ENCODE measurements at regions not wholly inside any gene's neighbourhood (a gene's known extent, or its start where the extent isn't known, plus 50 kb on each side); places are given as distances from the start of the nearest gene placed in this dataset.
"Not testable (repeated sequence)": the region's sequence is repeated elsewhere in the genome, so short reads cannot be mapped to it uniquely, and the experiment has no call there.

DNA sequence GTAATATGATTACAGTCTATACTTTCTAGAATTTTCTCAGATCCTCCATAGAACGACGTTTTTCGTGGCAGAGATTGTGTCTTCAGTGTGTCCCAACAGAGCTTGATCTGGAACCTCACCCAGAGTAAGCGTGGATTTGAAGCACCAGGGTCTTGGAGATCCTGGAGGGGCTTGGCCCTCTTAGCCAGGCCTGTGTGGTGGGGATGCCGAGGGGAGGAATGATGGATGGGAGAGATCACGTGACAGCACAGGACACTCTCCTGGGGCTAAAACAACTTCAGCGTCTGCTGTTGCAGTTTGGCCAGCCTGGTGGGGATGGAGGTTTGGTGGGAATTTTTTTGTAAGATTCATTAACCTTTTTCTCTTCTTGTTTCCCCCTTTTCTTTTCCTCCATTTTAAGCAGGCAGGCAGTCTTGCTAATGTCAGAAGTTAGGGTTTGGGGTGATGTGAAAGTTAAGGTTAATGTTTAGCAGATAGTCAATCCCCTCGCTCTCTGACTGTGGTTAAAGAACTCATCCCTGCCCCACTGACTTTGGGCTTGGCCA is 100.7 kb upstream of the SULF2 start:
- Histone ChIP-seq H3K27me3 (no peaks in the 10 kb centered on the region), H3K9me3 (replicated peaks) (no peaks in the 10 kb centered on the region; the same call in 1 of the 2 replicates), H3K36me3 (no peaks in the 10 kb centered on the region), H3K4me1 (no peaks in the 10 kb centered on the region), H3K27ac (no peak overlapping the region), H3K4me3 (no peak overlapping the region)
- DNase-seq = no peak

DNA sequence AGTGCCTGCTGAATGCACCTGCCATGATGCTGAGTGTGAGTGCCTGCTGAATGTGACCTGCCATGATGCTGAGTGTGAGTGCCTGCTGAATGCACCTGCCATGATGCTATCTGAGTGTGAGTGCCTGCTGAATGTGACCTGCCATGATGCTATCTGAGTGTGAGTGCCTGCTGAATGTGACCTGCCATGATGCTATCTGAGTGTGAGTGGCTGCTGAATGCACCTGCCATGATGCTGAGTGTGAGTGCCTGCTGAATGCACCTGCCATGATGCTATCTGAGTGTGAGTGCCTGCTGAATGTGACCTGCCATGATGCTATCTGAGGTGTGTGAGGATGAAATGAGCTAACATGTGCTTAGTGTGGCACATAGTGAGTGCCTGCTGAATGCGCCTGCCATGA is 98.7 kb upstream of the SULF2 start:
- H3K27ac ChIP-seq; H3K4me3 ChIP-seq; H3K36me3 ChIP-seq; H3K27me3 ChIP-seq; H3K9me3 ChIP-seq (replicated peaks); H3K4me1 ChIP-seq; DNase-seq: not testable (repeated sequence)

DNA sequence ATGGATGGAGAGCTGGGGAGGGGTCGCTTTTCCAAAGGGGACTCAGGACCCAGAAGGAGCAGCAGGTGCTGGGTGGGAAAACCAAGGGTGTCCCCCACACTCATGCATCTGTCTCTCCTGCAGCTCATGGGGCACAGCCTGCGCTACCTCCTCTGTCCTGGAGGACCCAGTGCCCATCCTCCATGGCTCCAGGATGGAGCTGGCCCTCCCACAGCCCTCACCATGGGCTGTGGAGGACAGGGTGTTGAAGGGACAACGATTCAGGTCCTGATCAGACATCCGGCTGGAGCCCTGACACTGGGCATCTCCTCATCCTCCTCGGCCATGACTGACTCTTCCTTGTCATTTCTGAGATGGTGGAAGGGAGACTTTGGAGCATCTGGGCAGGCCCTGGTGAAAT is 97.9 kb upstream of the SULF2 start:
- no peak overlapping the region for H3K27ac ChIP-seq
- H3K27me3 ChIP-seq = no peaks in the 10 kb centered on the region
- no peak for DNase-seq
- no peaks in the 10 kb centered on the region for H3K36me3 ChIP-seq
- no peak overlapping the region for H3K4me3 ChIP-seq
- H3K9me3 ChIP-seq (replicated peaks) = no peaks in the 10 kb centered on the region; the same call in 1 of the 2 replicates
- H3K4me1 ChIP-seq = no peaks in the 10 kb centered on the region

DNA sequence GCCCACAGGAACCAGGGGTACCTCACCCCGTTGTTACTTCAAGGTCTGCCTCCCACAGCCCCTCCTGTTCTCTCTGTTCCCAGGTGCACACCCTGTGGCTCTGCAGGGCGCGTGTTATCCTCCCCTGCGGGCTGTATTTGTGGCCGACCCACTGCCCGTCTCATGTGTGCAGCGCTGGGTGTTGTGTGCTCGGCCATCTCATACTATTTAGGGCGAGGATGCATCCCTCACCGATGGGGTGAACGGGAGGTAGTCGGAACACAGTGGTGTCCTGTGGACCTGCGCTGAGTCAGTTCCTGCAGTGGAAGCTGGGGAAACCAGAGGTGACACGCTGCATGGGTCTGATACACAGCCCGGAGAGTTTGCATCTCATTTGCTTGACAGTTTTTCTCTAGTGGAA is 94.5 kb upstream of the SULF2 start:
- no peaks in the 10 kb centered on the region for H3K36me3 ChIP-seq

DNA sequence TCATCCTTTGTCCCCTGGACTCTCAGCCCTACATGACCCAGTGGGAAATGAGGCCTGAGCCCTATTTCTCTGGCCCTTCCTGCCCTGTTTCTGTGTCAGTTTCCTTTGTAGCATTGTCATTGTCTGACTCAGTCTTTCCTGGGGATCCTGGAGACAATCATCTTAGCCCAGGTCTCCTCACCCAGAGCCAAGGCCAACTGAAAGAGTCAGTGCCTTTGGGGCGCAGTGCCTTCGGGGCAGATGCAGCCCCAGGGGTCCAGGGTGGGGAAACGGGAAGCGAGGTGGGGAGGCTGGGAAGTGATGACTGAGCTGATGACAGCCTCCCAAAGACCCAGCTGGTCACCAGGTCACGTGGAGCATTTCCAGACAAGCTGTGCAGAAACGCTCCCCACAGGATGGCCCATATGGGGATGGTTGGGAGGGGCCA is 93.3 kb upstream of the SULF2 start:
- no peak for DNase-seq
- Histone ChIP-seq H3K27me3 (peaks cover 3% of the 10 kb centered on the region; the same call in 1 of the 2 replicates), H3K27ac (no peak overlapping the region), H3K4me1 (peaks cover 13% of the 10 kb centered on the region), H3K36me3 (no peaks in the 10 kb centered on the region), H3K4me3 (no peak overlapping the region), H3K9me3 (replicated peaks) (no peaks in the 10 kb centered on the region; the same call in 1 of the 2 replicates)

More for the DNA sequence above, 94.5 kb upstream of the SULF2 start:
- Histone ChIP-seq H3K4me1 (peaks cover 13% of the 10 kb centered on the region), H3K4me3 (no peak overlapping the region), H3K27me3 (peaks cover 3% of the 10 kb centered on the region; the same call in 1 of the 2 replicates), H3K27ac (no peak overlapping the region), H3K9me3 (replicated peaks) (no peaks in the 10 kb centered on the region; the same call in 1 of the 2 replicates)
- no peak for DNase-seq

DNA sequence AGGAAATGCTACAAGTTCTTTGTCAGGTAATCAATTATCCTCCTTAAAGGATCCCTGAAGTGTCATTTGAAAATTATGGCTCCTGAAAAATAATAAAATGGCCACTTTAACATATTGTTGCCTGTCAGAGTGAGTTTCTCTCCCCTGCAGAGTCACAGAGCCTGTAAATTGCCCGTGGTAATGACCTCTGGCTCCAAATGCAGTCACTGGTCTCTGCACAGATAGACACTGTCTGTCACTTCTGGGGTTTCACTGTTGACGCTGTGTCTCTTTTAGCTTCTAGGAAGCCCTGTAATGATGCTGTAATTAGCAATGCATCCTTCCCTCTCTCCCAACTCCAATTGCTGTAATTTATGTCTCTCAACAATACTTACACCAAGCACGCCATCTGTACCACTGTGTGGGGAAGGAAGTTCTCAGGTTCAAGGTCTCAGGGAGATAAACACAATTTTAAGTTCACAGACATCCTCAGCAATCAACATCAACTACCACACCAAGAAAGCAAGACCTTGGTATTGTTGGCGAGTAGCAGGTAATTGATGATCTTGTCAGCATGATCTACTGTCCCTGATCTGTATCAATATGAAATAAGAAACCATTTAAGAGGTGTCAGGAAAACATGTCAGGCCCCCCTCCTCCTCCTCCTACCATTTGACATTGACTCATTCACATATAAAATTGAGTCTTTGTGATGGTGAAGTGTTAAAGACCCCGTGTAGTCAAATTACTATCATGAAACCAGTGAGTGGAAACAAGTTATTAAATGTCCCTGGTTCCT is 91.2 kb upstream of the SULF2 start:
- peak in 1 of 2 experiments; percentile 27 for DNase-seq
- Histone ChIP-seq H3K36me3 (no peaks in the 10 kb centered on the region), H3K4me1 (peaks cover 13% of the 10 kb centered on the region), H3K9me3 (replicated peaks) (no peaks in the 10 kb centered on the region), H3K27me3 (peaks cover 3% of the 10 kb centered on the region; the same call in 1 of the 2 replicates), H3K27ac (no peak overlapping the region), H3K4me3 (no peak overlapping the region)

DNA sequence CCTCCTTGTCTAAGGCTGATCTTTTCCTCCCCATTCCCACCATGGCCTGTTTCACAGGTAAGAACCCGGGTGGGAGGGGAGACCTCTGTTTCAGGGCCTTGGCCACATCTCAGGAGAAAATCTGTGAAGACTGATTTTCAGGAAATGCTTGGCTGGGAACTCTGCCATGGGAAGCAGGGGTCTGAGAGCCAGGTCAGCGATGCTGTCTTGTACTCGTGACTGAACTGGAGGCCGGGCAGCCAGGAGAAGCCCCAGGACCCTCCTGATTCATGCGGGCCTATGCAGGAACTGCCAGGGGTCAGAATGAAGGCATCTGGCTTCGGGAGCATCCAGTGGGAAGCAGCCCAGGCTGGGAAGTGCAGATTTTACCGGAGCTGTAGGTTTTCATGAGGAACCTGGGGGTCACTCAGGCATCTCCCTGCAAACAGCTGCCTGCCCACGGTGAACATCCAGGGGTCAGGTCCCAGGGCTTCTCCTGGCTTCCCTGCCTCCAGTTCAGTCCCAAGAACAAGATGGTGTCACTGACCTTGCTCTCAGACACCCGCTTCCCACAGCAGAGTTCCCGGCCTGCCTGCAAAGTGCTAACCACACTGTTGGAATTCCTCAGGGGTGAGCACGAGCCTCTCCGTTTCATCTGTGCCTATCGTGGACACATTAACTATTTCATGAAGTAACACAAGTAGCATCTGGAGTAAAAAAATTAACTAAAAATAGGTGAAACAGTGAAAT is 90.2 kb upstream of the SULF2 start:
- Histone ChIP-seq H3K36me3 (no peaks in the 10 kb centered on the region), H3K4me1 (peaks cover 13% of the 10 kb centered on the region), H3K4me3 (no peak overlapping the region), H3K27ac (no peak overlapping the region), H3K9me3 (replicated peaks) (no peaks in the 10 kb centered on the region), H3K27me3 (peaks cover 3% of the 10 kb centered on the region; the same call in 1 of the 2 replicates)
- DNase-seq = peak; percentile 46 to 52

DNA sequence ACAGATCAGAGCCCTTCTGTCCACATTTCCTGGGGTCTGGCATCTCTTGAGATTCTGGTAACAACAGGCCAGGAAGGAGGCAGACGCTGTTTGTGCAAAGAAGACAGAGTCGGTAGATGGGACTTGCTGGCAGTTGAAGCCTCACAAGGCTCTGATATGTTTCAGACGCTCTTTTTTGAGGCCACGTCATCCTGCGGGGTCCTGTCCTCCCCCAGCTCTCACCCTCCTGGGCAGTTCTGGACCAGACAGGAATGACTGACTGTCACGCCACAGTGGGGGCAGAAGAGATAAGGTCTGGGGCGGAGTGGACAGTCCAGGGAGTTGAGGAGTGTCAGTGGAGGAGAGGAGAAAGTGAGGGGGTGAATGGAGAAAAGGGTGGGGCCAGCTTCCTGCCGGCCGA is 87.1 kb upstream of the SULF2 start:
- H3K4me3 ChIP-seq = no peak overlapping the region

DNA sequence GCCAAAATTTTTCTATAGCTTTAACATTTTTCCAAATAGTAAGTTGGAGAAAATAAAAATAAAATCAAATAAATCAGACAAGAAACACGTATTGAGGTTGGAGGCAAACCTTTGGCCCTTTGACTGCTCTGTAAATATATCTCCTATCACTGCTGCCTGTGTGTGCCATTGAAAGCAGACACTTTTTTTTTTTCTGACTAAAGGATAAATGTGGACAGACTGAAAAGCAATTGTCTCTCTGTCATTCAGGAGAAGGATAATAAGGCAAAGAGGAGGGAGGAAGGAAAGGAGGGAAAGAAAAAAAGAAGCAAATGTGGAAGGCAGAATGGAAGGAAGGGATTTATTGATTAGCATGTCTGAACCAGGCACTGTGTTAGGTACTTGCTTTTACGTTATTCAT is 85.2 kb upstream of the SULF2 start:
- Histone ChIP-seq H3K4me1 (peaks cover 3% of the 10 kb centered on the region; the same call in 1 of the 2 replicates), H3K27ac (no peak overlapping the region), H3K4me3 (no peak overlapping the region), H3K27me3 (no peaks in the 10 kb centered on the region), H3K9me3 (replicated peaks) (no peaks in the 10 kb centered on the region), H3K36me3 (no peaks in the 10 kb centered on the region)
- DNase-seq = no peak

More for the DNA sequence above, 87.1 kb upstream of the SULF2 start:
- DNase-seq = no peak
- Histone ChIP-seq H3K27ac (no peak overlapping the region), H3K4me1 (peaks cover 13% of the 10 kb centered on the region), H3K9me3 (replicated peaks) (no peaks in the 10 kb centered on the region), H3K36me3 (no peaks in the 10 kb centered on the region), H3K27me3 (peaks cover 3% of the 10 kb centered on the region; the same call in 1 of the 2 replicates)

DNA sequence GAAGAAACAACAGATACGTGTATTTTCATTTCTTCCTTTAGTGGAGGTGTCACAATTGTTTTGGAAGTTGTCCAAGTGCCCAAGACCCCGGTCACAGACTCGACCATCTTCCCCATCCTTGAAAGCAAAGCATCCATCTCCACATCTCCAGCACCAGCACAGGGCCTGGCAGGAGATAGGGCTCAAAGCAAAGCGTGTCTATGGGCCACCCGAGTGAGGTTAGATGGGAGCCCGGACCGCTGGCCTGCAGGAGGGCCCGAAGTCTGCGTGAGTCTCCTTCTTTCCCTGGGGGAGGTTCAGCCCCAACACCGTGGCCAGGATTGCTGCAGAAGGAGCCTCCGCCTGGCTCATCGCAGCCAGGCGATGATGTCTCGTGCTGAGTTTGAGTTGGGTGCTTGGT is 83.5 kb upstream of the SULF2 start:
- no peaks in the 10 kb centered on the region for H3K4me1 ChIP-seq
- DNase-seq = no peak
- no peaks in the 10 kb centered on the region for H3K9me3 ChIP-seq (replicated peaks)
- no peaks in the 10 kb centered on the region for H3K27me3 ChIP-seq
- no peak overlapping the region for H3K4me3 ChIP-seq
- H3K36me3 ChIP-seq = no peaks in the 10 kb centered on the region
- no peak overlapping the region for H3K27ac ChIP-seq

DNA sequence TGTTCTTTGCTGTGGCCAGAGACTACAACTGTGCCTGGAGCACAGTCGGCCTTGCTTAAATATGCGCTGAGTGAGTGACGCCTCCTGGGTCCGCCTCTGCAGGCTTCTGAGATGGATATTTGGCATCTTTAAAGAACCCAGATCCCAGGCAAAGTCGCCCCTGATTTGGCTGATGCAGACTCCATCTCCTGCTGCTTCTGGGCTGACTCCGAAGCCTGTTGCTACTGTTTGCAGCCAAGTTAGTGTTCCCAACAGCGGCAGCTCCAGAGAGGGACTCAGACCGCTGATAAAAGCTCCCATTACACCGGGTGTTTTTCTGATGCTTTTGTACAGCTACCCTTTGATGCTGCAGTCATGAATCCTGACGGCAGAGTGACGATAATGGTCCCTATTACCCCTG is 83.0 kb upstream of the SULF2 start:
- H3K9me3 ChIP-seq (replicated peaks) = no peaks in the 10 kb centered on the region
- DNase-seq = no peak
- no peak overlapping the region for H3K4me3 ChIP-seq
- no peaks in the 10 kb centered on the region for H3K4me1 ChIP-seq
- H3K36me3 ChIP-seq = no peaks in the 10 kb centered on the region
- no peak overlapping the region for H3K27ac ChIP-seq
- no peaks in the 10 kb centered on the region for H3K27me3 ChIP-seq

DNA sequence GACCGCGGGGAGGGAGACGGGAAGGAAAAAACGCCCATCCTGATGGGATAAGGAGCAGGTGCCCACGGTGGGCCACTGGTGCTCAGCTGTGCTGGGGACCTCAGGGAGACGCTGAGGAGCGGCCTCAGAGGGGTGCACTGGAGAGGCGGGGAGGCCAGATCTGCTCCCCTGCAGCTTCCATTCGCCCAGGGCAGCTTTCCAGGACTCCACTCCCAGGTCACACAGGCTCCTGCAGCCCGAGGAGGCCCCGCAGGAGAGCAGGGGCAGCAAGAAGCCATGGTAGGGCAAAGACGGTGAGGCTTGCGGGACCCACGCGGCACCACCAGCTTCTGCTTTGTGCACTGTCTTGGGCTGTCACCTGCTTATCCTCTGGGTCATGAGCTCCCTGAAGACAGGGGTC is 82.5 kb upstream of the SULF2 start:
- DNase-seq = no peak
- H3K9me3 ChIP-seq (replicated peaks) = no peaks in the 10 kb centered on the region
- H3K27me3 ChIP-seq = no peaks in the 10 kb centered on the region
- H3K27ac ChIP-seq = no peak overlapping the region
- no peaks in the 10 kb centered on the region for H3K4me1 ChIP-seq
- H3K4me3 ChIP-seq = no peak overlapping the region
- H3K36me3 ChIP-seq = no peaks in the 10 kb centered on the region

DNA sequence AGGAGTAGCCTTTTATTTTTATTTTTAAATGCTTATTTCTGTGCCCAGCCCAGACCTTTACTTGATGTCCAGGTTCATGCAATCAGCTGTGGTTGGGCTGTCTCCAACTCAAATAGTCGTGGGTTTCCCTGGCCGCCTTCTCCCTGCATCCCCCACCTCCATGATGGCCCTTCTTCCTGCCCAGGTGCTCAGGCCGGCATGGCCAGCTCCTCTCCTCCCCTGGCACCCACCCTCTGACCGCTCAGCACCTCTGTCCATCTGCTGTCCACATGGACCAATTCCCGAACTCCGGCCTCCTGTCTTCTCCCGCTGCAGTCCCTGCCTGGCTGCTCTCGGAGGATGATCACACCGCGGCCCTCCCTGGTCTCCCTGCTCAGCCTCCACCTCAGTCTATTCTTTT is 81.2 kb upstream of the SULF2 start:
- H3K27me3 ChIP-seq = no peaks in the 10 kb centered on the region
- no peaks in the 10 kb centered on the region for H3K36me3 ChIP-seq
- H3K27ac ChIP-seq = no peak overlapping the region
- no peaks in the 10 kb centered on the region for H3K9me3 ChIP-seq (replicated peaks)
- no peak overlapping the region for H3K4me3 ChIP-seq
- no peak for DNase-seq
- H3K4me1 ChIP-seq = no peaks in the 10 kb centered on the region

DNA sequence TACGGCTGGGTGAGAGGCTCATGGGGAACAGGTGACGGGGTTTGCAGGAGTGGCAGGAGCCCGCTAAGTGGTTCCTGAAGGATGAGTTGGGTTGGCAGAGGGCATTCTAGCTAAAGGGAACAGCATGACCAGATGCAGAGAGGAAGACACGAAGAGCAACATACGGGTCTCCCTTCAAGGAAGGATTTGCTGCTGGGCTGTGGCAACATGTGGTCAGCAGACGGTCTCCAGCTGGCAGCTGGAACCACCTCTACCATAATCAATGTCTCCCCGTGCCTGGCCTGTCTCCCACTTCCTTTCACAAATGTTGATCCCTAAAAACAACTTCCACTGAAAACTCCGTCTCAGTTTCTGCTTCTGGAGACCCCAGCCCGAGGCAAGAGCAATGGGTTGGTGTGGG is 80.6 kb upstream of the SULF2 start:
- H3K4me3 ChIP-seq = no peak overlapping the region
- no peaks in the 10 kb centered on the region for H3K27me3 ChIP-seq
- H3K27ac ChIP-seq = no peak overlapping the region
- no peaks in the 10 kb centered on the region for H3K36me3 ChIP-seq
- no peaks in the 10 kb centered on the region for H3K9me3 ChIP-seq (replicated peaks)
- H3K4me1 ChIP-seq = no peaks in the 10 kb centered on the region
- DNase-seq = no peak

DNA sequence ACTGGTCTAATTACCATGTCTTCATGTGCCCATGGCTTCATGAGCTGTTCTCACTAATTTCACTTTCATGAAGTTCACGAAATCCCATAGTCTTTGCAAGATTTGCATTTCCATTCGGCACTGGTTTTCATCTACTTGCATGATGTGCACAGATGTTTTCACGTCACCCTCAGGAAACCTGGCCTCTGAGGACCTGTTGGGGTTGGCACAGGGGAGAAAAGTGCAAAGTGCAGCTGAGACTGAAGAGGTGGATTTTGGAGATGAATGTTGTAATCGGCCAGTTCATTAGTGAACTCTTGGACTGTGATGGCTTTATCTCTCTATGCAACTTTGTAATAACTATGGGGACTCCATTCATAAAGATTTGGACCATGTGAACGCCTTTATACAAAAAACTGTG is 80.2 kb upstream of the SULF2 start:
- no peak overlapping the region for H3K4me3 ChIP-seq
- no peaks in the 10 kb centered on the region for H3K4me1 ChIP-seq
- no peaks in the 10 kb centered on the region for H3K27me3 ChIP-seq
- no peaks in the 10 kb centered on the region for H3K9me3 ChIP-seq (replicated peaks)
- H3K27ac ChIP-seq = no peak overlapping the region
- H3K36me3 ChIP-seq = no peaks in the 10 kb centered on the region
- DNase-seq = no peak

All from SJCRH30 (cell line).